ENCODE measurements at regions not wholly inside any gene's neighbourhood (a gene's known extent, or its start where the extent isn't known, plus 50 kb on each side); places are given as distances from the start of the nearest gene placed in this dataset.

- CTCF ChIA-PET, result interaction anchor here (1.4 kb wide), 1 partner anchor 11 kb away, joined by 4 read pairs; no protein-coding TSS in a partner anchor
- POLR2A ChIA-PET, result no interaction called here
- BruUV-seq (replicated peaks), result no TSS peak
Observed at GRCh38 chr1:227417756-227418480, 99.6 kb upstream of the CDC42BPA start.

More at GRCh38 chr1:227417756-227418480, 99.6 kb upstream of the CDC42BPA start:
- Histone ChIP-seq H3K9ac (replicated peaks; ENCODE audit: extremely low read depth, insufficient read depth, low read length) (no peak overlapping the region), H3K4me2 (ENCODE audit: insufficient read depth, low read length) (no peak overlapping the region), H3K4me1 (ENCODE audit: control insufficient read depth, extremely low read depth, insufficient read depth, low read length) (no peaks in the 10 kb centered on the region), H3K36me3 (ENCODE audit: control insufficient read depth in 2 of 2, extremely low read depth in 1 of 2, insufficient read depth in 2 of 2, low read length in 2 of 2) (no peaks in the 10 kb centered on the region), H3K9me3 (replicated peaks; ENCODE audit: control insufficient read depth, insufficient read depth, low read length) (no peaks in the 10 kb centered on the region), H3K79me2 (ENCODE audit: control insufficient read depth, insufficient read depth, low read length) (no peaks in the 10 kb centered on the region), H3K4me3 (replicated peaks in 1 of 3; ENCODE audit: insufficient read depth in 1 of 3, low read depth in 1 of 3, low read length in 3 of 3) (no peak overlapping the region), H3K27ac (ENCODE audit: insufficient read depth, low read depth, low read length) (no peak overlapping the region), H3K27me3 (ENCODE audit: control insufficient read depth in 2 of 2, insufficient read depth in 2 of 2, low read length in 2 of 2) (no peaks in the 10 kb centered on the region), H3K9me1 (replicated peaks; ENCODE audit: control insufficient read depth, extremely low read depth, insufficient read depth, low read length) (no peaks in the 10 kb centered on the region), H2AFZ (ENCODE audit: low read depth, low read length) (no peak overlapping the region), H4K20me1 (replicated peaks; ENCODE audit: control insufficient read depth, extremely low read depth, insufficient read depth, low read length) (no peaks in the 10 kb centered on the region)
- TF ChIP-seq JUN (IDR thresholded peaks at IDR 0.05; ENCODE audit: borderline replicate concordance, insufficient read depth, insufficient read length, low read depth) (no peak), FOS (IDR thresholded peaks at IDR 0.05; ENCODE audit: borderline replicate concordance, insufficient read depth, low read length) (no peak), MAX (IDR thresholded peaks at IDR 0.05; ENCODE audit: insufficient read depth, insufficient read length) (no peak), POLR2AphosphoS5 (IDR thresholded peaks at IDR 0.05; ENCODE audit: insufficient read depth, low read depth, low read length) (no peak), EZH2 (IDR thresholded peaks at IDR 0.05; ENCODE audit: borderline replicate concordance, low read depth, low read length, severe bottlenecking) (no peak), MYC (IDR thresholded peaks at IDR 0.05; ENCODE audit: low read depth, low read length) (no peak), GATA2 (IDR thresholded peaks at IDR 0.05; ENCODE audit: insufficient read depth, insufficient read length, low read depth, low read length) (no peak), POLR2A (IDR thresholded peaks at IDR 0.05; ENCODE audit: low read depth, low read length) (no peak), CTCF (IDR thresholded peaks at IDR 0.05; ENCODE audit: extremely low read depth in 1 of 2, insufficient read depth in 1 of 2, low read depth in 1 of 2, low read length in 2 of 2) (no peak)
- DNase-seq (ENCODE audit: low read depth, low spot score), result no peak
- no peak for FAIRE-seq
- dilution Hi-C loops (cut with MboI; ENCODE audit: extremely low pct_ligation_motif_present, low sequenced_read_pairs) (no loop called here), intact Hi-C loops (cut with micrococcal nuclease) (no loop called here)

Measured in endothelial cell of umbilical vein (primary cell).